A549 (cell line): ENCODE measurements at regions not wholly inside any gene's neighbourhood (a gene's known extent, or its start where the extent isn't known, plus 50 kb on each side); places are given as distances from the start of the nearest gene placed in this dataset.
"Not testable (repeated sequence)": the region's sequence is repeated elsewhere in the genome, so short reads cannot be mapped to it uniquely, and the experiment has no call there.

Experiments
- CHD2 ChIP-seq: fragments of 150-350 bp; IDR thresholded peaks from 2 replicates; pipeline ENCODE4 v1.6.1; 2014; ENCODE audit warnings: low read length; ENCODE audit not compliant: partially characterized antibody
- CTCF ChIP-seq: fragments of >200 bp; sonication (Bioruptor Twin); formaldehyde crosslinking; IDR thresholded peaks from 3 replicates; pipeline ENCODE4 v1.5.1; 2016
- EP300 ChIP-seq, 2 experiments: fragments of >200 bp; sonication (Bioruptor Twin); formaldehyde crosslinking; IDR thresholded peaks; 2 replicates in 1 of 2; 3 replicates in 1 of 2; pipeline ENCODE4 v1.6.1; 2016 to 2017
- MAX ChIP-seq: IDR thresholded peaks from 2 replicates; pipeline ENCODE4 v1.6.1; 2012
- MAZ ChIP-seq: fragments of 150-350 bp; IDR thresholded peaks from 2 replicates; pipeline ENCODE4 v1.6.1; 2014; ENCODE audit warnings: antibody characterized with exemption, low read depth, low read length, borderline replicate concordance
- PHF8 ChIP-seq: fragments of 200-600 bp; sonication (generic); IDR thresholded peaks from 2 replicates; pipeline ENCODE4 v1.6.1; 2016; ENCODE audit warnings: low read depth, mild to moderate bottlenecking, antibody characterized with exemption, moderate library complexity, borderline replicate concordance
- POLR2A ChIP-seq: IDR thresholded peaks from 2 replicates; pipeline ENCODE4 v1.6.1; 2012; ENCODE audit warnings: mild to moderate bottlenecking, low read length
- RAD21 ChIP-seq, 2 experiments: fragments of >200 bp in 1 of 2; sonication (Bioruptor Twin) in 1 of 2; formaldehyde crosslinking in 1 of 2; IDR thresholded peaks in 1 of 2; conservative IDR thresholded peaks in 1 of 2; 2 replicates in 1 of 2; 3 replicates in 1 of 2; pipeline ENCODE4 v1.6.1; 2012 to 2018; ENCODE audit warnings: inconsistent platforms in 1 of 2
- SMC3 ChIP-seq: fragments of >200 bp; sonication (Bioruptor Twin); formaldehyde crosslinking; IDR thresholded peaks from 3 replicates; pipeline ENCODE4 v1.6.1; 2018; ENCODE audit warnings: inconsistent platforms
- SREBF2 ChIP-seq: fragments of 450-650 bp; IDR thresholded peaks from 2 replicates; pipeline ENCODE4 v1.6.1; 2014; ENCODE audit warnings: mild to moderate bottlenecking, moderate library complexity
- USF2 ChIP-seq: fragments of 450-650 bp; IDR thresholded peaks from 2 replicates; pipeline ENCODE4 v1.6.1; 2014; ENCODE audit warnings: antibody characterized with exemption
- ZFP36 ChIP-seq: fragments of 450-650 bp; IDR thresholded peaks from 2 replicates; pipeline ENCODE4 v1.6.1; 2014; ENCODE audit warnings: borderline replicate concordance; ENCODE audit not compliant: partially characterized antibody

- TF ChIP-seq CTCF; ZFP36; MAZ; POLR2A; MAX; PHF8; SREBF2; EP300 (IDR thresholded peaks at IDR 0.05); RAD21 (conservative IDR thresholded peaks at IDR 0.05 in 1 of 2, IDR thresholded peaks at IDR 0.05 in 1 of 2); USF2; SMC3; CHD2: not testable (repeated sequence)
Measured at GRCh38 chr9:129423755-129424154, 197.1 kb downstream of the C9orf50 start.
